ENCODE measurements at regions not wholly inside any gene's neighbourhood (a gene's known extent, or its start where the extent isn't known, plus 50 kb on each side); places are given as distances from the start of the nearest gene placed in this dataset.
"Not testable (repeated sequence)": the region's sequence is repeated elsewhere in the genome, so short reads cannot be mapped to it uniquely, and the experiment has no call there.

DNA sequence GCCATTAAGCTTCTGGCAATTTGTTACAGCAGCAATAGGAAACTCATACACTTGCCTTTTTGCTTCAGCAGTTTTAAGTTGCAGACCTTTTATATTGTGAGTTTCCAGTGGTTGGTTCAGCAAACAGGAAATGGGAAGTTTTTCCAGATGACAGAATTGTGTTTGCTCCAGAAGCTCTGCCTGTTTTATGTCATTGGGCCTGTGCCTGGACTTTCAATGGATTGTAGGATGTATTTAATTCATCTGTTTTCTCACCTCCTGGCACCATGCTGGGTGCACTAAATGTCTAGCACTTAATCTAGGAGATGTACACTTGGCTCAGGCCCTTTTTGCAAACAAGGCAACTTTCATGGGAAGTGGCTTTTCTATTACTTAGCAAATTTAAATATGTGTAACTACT lies 100.4 kb upstream of the CLINT1 start:
- no peak for ATAC-seq

DNA sequence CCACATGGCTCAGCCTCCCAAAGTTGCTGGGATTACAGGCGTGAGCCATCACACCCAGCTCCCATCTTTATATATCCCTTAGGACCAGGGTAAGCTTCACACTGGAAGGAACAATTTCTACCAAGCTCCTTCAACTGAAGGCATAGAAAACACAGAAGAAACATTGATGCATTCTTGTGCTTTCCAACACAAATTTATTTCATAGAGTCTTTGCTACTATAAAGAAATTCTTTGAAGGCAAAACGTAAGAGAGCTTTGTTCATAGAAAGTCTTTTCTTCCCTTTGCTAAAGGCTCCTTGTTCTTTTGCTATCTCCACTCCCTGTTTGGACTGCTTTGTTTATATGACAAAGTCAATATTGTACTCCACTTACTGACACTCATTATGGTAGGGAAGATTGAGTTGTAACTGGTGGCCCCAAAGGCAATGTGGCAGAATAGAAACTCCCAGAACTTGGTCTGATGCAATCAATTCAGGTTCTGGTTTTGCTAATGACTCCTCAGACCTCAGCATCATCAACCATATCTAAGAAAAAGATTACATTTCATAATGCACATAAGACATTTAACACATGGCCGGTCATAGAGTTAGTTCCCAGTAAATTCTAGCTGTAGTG lies 97.4 kb upstream of the CLINT1 start:
- no peak for ATAC-seq

DNA sequence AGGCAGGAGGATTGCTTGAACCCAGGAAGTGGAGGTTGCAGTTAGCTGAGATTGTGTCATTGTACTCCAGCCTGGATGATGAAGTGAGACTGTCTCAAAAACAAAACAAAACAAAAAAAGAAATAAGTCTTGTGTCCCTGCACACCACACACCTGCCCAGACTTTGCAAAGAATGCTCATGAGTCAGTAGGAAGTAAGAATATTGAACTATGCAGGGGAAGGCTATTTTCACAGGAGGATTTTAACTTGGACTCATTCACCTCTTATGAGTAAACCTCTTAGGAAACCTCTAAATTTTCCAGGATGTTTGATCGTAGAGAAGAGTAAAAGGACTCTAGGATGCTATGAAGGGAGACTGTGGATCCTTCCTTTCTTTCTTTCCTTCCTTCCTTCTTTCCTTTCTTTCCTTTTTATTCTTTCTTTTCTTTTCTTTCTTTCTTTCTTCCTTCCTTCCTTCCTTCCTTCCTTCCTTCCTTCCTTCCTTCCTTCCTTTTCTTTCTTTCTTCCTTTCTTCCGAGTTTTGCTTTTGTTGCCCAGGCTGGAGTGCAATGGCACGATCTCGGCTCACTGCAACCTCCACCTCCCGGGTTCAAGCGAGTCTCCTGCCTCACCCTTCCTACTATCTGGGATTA lies 96.7 kb upstream of the CLINT1 start:
- ATAC-seq = no peak

DNA sequence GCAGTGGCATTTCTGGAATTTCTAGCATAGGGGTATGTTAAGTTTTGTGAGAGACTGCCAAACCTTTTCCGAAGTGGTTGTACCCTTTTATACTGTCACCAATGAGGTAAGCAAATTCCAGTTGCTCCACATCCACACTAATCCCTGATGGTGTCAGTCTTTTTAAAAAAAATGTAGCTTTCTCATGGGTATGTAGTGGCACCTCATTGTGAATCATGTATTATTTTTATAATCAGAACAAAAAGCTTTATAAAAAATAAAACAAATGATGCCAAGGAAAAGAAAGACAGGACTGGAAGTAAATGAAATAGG lies 93.4 kb upstream of the CLINT1 start:
- ATAC-seq = no peak

DNA sequence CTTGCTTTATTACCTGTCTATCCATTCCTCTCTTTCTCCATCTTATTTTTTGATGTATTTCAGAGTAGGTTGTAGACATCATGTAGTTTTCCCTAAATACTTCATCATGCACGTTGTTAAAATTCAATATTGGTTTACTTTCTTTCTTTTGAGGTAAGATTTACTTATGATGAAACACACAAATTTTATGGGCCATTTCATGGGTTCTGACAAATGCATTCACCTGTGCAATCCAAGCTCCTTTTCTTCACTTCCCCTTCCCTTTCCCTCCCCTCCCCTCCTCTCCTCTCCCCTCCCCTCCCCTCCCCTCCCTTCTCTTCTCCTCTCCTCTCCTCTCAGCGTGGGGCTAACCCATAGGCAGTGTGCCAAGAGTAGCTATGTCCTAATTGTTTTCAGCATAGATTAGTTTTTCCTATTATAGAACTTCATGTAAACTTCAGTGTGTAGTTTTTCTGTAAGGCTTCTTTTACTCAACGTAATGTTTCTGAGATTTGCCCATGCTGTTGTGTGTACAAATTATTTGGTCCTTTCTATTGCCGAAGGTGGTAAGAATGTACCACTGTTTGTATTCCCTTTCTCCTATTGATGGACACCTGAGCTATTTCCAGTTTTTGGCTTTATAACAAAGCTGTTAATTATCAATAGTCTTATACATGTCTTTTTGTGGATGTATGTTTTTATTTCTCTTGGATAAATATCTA lies 92.9 kb upstream of the CLINT1 start:
- ATAC-seq = no peak

DNA sequence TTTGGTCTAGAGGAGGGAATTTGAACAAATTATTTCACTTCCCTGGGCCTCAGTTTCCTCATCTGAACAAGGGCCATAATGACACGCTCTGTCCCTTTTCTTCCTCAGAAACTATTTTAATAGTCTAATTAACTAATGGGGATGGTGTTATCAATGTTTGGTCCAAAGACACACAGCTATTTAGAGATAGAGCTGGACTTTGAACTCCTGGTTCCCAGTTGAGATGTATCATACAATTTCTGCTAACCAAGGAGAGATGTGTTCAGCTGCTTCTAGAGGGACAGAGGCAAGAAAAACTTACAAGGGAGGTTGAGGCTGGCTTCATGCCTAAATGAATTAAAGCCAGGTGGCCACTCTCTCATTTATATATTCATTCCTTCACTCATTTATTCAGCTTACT lies 90.6 kb upstream of the CLINT1 start:
- ATAC-seq = no peak

DNA sequence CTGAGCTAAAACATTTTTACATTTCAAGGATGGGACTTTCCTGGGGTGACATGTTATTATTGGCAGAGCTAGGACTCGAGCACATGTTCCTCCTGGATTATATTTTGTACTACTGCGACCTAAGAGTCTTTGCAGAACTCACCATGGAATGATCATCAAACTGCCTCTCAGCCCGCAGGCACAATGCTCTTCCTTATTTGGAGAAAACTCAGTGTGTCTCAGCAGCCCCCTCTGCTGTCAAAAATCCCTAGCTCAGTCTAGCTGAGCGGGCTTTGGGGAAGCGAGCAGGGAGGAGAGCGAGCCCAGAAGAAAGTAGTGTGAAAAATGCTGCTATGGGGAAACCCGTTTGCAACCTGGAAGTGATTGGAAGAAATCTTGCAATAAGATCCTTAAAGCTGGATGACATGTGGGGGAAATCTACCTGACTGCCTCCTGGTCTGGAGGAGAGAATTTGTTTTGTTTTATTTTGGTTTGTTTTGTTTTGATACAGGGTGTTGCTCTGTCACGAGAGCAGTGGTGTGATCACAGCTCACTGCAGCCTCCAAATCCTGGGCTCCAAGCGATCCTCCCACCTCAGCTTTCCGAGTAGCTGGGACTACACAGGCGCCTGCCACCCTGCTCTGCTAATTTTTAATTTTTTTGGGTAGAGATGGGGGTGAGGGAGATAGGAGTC lies 89.9 kb upstream of the CLINT1 start:
- peak; percentile 82 to 84 for ATAC-seq

DNA sequence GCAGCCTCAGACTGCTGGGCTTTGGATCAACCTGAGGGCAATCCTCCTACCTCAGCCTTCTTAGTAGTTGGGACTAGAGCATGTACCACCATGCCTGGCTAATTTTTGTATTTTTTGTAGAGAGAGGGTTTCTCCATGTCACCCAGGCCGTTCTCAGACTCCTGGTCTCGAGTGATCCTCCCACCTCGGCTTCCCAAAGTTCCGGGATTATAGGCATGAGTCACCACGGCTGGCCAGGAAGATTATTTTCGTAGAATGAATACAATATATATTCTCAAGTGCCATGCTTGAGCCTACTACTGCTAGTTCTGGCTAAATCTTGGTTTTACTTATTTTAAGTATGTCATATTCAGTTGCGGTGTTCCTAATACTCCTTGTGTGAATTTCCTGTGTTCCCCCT lies 88.2 kb upstream of the CLINT1 start:
- no peak for ATAC-seq

DNA sequence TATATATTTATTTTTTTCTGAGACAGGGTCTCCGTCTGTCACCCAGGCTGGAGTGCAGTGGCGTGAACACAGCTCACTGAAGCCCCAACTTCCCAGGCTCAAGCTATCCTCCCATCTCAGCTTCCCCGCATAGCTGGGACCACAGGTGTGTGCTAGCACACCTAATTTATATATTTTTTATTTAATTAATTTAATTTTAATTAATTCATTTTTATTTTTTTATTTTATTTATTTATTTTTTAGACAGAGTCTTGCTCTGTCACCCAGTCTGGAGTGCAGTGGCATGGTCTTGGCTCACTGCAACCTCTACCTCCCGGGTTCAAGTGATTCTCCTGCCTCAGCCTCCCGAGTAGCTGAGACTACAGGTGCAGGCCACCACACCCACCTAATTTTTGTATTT lies 86.9 kb upstream of the CLINT1 start:
- ATAC-seq = not testable (repeated sequence)

DNA sequence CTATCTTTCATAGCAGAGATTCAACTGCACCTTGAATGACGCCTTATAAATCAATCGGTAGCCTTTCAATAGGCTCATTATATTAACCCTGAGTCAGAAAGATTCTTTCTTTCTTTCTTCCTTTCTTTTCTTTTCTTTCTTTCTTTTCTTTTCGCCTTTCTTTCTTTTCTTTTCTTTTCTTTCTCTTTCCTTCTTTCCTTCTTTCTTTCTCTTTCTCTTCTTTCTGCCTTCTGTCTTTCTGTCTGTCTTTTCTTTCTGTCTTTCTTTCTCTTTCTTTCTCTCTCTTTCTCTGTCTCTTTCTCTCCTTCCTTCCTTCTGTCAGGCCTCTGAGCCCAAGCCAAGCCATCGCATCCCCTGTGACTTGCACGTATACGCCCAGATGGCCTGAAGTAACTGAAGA lies 86.0 kb upstream of the CLINT1 start:
- no peak for ATAC-seq

DNA sequence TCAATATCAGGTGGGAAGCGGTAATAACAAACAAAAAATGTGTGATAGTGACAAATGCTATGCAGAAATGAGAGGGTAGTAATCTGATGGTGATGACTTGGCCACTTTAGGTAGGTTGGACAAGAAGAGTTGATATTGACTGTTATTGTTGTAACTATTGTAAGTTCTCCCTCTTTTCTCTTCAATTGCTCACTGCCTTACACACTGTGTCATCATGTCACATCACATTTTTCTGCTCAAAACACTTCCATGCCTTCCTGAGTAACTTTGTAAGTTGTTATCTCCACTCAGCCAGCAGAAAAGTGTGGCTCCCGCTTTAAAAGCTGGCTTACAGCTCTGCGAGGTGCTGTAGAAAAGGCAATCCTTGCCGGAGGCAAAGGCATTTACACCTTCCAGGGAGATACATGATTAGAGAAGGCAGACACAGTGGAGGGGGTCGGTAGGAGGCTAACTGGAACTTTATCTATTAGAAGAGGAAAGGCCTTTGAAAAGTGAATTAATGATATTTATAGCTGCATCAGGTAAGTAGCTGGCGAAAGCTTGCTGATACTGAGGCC lies 85.2 kb upstream of the CLINT1 start:
- no peak for ATAC-seq

DNA sequence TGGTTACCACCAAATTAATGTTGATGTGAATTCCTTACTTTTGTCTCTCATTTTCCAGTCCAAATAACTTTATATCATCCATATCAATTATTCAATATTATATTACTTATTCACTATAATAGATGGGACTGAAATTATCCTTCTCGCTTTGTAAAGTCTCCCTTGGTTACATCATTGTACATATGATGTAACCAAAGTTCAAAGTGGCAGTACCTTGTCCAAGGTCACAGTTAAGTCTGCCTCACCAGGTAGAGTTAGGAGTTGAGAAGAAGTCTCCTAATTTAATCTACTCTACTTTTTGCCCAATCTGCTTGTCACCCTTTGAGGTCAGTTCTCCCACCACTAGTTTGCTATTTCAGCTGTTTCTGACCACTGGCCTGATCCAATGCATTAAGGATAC lies 83.7 kb upstream of the CLINT1 start:
- no peak for ATAC-seq

DNA sequence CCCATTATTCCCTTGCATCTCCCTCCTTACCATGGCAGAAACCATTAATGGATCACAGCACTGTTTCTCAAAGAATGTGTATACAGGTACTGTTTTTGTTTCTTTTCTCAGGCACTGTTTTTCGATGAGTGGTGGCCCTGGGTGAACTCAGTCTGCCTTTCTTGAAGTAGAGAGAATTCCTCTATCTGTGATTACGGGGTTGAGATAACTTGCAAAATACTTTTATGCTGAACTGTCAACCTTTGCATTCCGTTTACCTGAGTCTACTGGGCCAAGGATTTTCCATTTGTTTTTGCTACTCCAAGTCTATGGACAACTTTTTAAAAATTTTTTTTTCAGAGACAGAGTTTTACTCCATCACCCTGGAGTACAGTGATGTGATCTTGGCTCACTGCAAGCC lies 82.7 kb upstream of the CLINT1 start:
- no peak for ATAC-seq

DNA sequence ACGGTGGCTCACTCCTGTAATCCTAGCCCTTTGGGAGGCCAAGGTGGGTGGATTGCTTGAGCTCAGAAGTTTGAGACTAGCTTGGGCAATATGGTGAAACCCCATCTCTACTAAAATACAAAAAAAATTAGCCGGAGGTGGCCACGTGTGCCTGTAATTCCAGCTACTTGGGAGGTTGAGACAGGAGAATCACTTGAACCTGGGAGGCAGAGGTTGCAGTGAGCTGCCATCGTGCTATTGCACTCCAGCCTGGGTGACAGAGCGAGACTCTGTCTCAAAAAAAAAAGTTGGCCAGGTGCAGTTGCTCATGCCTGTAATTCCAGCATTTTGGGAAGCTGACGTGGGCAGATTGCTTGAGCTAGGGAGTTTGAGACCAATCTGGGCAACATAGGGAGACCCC lies 79.2 kb upstream of the CLINT1 start:
- ATAC-seq = not testable (repeated sequence)

DNA sequence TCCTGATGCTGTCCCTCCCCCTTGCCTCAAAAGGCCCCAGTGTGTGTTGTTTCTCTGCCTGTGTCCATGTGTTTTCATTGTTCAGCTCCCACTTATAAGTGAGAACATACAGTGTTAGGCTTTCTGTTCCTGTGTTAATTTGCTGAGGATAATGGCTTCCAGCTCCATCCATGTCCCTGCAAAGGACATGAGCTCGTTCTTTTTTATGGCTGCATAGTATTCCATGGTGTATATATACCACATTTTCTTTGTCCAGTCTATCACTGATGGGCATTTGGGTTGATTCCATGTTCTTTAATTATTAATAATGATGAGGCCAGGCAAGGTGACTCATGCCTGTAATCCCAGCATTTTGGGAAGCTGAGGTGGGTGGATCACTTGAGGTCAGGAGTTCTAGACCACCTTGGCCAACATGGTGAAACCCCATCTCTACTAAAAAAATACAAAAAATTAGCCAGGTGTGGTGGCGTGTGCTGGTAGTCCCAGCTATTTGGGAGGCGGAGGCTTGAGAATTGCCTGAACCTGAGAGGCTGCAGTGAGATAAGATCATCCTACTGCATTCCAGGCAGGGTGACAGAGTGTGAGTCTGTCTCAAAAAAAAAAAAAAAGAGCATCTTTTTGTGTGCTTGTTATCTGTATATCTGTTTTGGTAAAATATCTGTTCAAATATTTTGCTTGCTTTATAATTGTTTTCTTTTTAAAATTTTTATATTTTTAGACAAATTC lies 78.0 kb upstream of the CLINT1 start:
- ATAC-seq = not testable (repeated sequence)

DNA sequence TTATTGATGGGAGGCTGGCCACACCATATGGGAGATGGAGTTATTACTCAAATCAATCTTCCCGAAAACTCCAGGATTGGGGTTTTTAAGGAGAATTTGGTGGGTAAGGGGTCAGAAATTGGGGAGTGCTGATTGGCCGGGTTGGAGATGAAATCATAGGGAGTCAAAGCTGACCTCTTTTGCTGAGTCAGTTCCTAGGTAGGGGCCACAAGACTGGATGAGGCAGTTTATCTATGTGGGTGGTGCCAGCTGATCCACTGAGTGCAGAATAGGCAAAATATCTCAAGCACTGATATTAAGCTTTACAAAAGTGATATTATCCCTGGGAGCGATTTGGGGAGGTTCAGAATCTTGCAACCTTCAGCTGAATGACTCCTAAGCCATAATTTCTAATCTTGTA lies 75.7 kb upstream of the CLINT1 start:
- ATAC-seq = no peak

DNA sequence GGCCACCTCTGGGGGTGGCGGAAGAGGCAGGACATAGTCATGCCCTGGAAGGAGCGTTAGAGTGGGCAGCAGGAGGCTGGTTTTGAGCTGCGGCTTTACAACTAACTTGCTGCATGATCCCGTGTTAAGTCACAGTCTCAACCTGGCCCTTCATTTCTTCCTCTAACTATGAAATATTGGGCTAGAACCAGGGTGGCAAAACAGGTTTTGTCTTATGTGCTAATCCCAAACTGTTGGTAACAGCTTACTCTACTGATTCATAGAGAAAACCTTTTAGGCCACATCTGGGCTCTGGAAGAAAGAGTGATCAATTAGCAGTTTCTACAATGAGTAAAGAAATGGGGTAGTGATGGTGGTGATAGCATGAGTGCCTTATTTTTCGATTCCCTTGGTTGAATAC lies 74.1 kb upstream of the CLINT1 start:
- ATAC-seq = no peak

DNA sequence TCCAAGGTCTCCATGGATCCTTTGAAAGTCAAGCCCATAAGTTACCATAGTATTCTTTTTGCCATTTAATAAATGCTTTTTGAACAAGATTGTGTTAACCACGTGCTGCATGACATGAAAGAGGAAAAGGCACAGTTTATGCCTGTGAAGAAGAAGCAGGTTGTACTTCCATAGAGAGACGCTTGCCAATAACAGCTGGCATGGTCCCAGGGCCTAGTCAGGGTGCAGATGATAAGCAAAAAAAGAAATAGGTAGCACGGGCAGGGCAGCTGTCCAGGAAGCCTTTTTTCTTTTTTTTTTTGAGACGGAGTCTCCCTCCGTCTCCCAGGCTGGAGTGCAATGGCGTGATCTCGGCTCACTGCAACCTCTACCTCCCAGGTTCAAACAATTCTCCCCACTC lies 71.8 kb upstream of the CLINT1 start:
- no peak for ATAC-seq

DNA sequence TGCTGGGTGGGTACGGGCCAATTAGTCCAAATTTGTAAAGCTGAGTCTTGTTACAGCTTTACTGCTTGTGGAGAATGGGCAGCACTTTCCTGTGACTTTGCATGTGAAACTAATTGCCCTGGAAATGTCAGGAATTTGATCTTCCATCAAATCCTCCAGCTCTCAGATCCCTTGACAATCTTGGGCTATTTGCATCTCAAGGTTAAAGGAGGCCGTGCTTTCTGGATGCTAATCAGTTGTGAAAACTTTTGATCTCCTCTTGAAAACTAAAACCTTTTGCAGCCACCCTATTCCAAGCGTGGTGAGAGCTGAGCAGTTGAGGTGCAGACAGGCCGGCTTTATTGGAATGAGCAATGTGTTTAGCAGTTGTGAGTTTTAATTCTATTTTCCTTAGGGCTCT lies 68.0 kb upstream of the CLINT1 start:
- ATAC-seq = no peak

DNA sequence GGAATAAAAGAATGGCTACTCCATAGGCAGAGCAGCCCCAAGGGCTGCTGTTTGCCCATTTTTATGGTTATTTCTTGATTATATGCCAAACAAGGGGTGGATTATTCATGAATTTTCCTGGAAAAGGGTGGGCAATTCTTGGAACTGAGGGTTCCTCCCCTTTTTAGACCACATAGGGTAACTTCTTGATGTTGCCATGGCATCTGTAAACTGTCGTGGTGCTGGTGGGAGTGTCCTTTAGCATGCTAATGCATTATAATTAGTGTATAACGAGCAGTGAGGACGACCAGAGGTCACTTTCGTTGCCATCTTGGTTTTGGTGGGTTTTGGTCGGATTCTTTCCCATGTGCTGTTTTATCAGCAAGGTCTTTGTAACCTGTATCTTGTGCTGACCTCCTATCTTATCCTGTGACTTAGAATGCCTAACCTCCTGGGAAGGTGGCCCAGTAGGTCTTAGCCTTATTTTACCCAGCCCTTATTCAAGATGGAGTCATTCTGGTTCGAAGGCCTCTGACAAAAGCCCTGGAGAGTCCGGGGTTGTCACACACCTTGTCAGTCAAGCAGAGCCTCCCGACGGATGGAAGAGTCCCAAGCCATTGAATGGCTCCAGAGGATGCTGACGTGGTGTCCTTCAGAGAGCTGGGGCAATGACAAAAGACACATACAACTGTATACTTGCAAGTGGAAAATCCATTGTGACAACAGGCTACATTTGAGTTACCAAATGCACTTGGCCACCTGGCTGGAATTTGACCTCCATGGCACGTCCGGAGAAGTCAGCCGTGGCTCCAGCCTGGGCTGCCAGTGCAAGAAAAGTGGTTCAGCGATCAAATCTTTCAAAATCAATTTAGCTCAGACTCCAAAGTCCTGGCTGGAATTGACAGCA lies 67.1 kb upstream of the CLINT1 start:
- ATAC-seq = no peak

DNA sequence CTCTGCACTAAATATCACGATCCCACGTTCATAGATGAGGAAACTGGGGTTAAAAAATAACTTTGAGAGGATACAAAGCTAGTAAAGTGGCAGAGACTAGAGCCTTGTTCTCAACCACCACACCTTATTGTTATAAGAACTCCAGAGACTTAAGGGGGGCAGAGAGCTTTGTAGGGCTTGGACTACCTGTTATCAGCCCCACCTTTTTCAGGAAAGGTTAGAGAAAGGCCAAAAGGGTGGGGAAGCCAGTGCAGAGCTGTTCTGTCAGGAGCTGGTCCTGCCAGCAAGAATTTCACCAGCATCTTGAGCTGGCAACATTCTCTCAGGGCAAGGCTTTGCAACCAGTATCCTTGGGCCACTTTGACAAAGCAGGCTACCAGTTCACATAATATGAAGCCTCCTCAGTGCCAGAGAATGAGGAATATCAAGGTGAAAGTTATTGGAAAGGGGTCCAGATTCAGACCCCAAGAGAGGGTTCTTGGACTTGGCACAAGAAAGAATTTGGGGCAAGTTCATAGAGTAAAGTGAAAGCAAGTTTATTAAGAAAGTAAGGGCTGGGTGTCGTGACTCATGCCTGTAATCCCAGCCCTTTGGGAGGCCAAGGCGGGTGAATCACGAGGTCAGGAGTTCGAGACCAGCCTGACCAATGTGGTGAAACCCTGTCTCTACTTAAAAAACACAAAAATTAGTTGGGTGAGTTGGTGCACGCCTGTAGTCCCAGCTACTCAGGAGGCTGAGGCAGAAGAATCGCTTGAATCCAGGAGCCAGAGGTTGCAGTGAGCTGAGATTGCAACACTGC lies 66.2 kb upstream of the CLINT1 start:
- no peak for ATAC-seq

All from activated CD4-positive, CD25-positive, alpha-beta regulatory T cell treated with anti-CD3 and anti-CD28 coated beads, Interleukin-2, amount 50 U/mL, for 24 hours (primary cell).